NT2/D1 (cell line): ENCODE measurements at regions not wholly inside any gene's neighbourhood (a gene's known extent, or its start where the extent isn't known, plus 50 kb on each side); places are given as distances from the start of the nearest gene placed in this dataset.

Experiments used
- SUZ12 ChIP-seq: IDR thresholded peaks from 2 replicates; pipeline ENCODE4 v1.6.1; 2011; ENCODE audit not compliant: insufficient read length, insufficient read depth; ENCODE audit errors: extremely low read depth
- YY1 ChIP-seq: IDR thresholded peaks from 2 replicates; pipeline ENCODE4 v1.6.1; 2011; ENCODE audit not compliant: insufficient read length, insufficient read depth

DNA sequence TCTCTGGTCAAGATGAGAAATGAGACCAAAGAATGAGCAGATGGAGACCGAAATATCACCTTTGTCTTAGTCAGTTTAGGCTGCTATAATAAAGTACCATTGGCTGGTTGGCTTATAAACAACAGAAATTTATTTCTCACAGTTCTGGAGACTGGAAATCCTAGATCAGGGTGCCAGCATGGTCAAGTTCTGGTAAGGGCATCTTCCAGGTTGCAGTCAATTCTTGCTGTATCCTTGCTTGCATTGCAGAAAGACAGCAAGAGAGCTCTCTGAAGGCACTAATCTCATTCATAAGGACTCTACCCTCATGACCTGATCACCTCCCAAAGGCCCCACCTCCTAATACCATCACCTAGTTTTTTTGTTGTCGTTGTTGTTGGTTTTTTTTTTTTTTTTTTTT is 52.7 kb upstream of the MKLN1 start:
- TF ChIP-seq YY1 (no peak), SUZ12 (no peak)
